ENCODE measurements at regions not wholly inside any gene's neighbourhood (a gene's known extent, or its start where the extent isn't known, plus 50 kb on each side); places are given as distances from the start of the nearest gene placed in this dataset.

GRCh38 chr20:48205281-48205782, 420.1 kb upstream of the SULF2 start:
- DNase-seq (ENCODE audit: low read depth) = no peak

GRCh38 chr20:48204499-48204898, 419.2 kb upstream of the SULF2 start:
- DNase-seq (ENCODE audit: low read depth) = no peak

- no peak for DNase-seq (ENCODE audit: low read depth)
These were observed 418.0 kb upstream of the SULF2 start for GRCh38 chr20:48203252-48203651.

GRCh38 chr20:48202334-48203113, 417.2 kb upstream of the SULF2 start:
- no peak for DNase-seq (ENCODE audit: low read depth)

GRCh38 chr20:48201885-48202284, 416.6 kb upstream of the SULF2 start:
- no peak for DNase-seq (ENCODE audit: low read depth)

- DNase-seq (ENCODE audit: low read depth) = no peak
These were observed 415.9 kb upstream of the SULF2 start for GRCh38 chr20:48201188-48201587.

- DNase-seq (ENCODE audit: low read depth) = peak; percentile 88
These were observed 413.7 kb upstream of the SULF2 start for GRCh38 chr20:48198929-48199451.

GRCh38 chr20:48197066-48197465, 411.8 kb upstream of the SULF2 start:
- no peak for DNase-seq (ENCODE audit: low read depth)

GRCh38 chr20:48196486-48196885, 411.2 kb upstream of the SULF2 start:
- peak; percentile 28 for DNase-seq (ENCODE audit: low read depth)

- DNase-seq (ENCODE audit: low read depth) = no peak
These were observed 410.7 kb upstream of the SULF2 start for GRCh38 chr20:48196001-48196400.

- DNase-seq (ENCODE audit: low read depth) = no peak
These were observed 410.0 kb upstream of the SULF2 start for GRCh38 chr20:48195121-48195870.

- peak; percentile 37 for DNase-seq (ENCODE audit: low read depth)
These were observed 409.3 kb upstream of the SULF2 start for GRCh38 chr20:48194583-48194982.

- no peak for DNase-seq (ENCODE audit: low read depth)
These were observed 408.5 kb upstream of the SULF2 start for GRCh38 chr20:48193627-48194425.

GRCh38 chr20:48192109-48192508, 406.8 kb upstream of the SULF2 start:
- DNase-seq (ENCODE audit: low read depth) = no peak

GRCh38 chr20:48191200-48191599, 405.9 kb upstream of the SULF2 start:
- peak; percentile 56 for DNase-seq (ENCODE audit: low read depth)

- DNase-seq (ENCODE audit: low read depth) = peak; percentile 65
These were observed 405.5 kb upstream of the SULF2 start for GRCh38 chr20:48190757-48191156.

GRCh38 chr20:48189181-48189580, 403.9 kb upstream of the SULF2 start:
- peak; percentile 36 for DNase-seq (ENCODE audit: low read depth)

GRCh38 chr20:48187851-48188250, 402.6 kb upstream of the SULF2 start:
- DNase-seq (ENCODE audit: low read depth) = no peak

GRCh38 chr20:48186915-48187314, 401.6 kb upstream of the SULF2 start:
- peak; percentile 53 for DNase-seq (ENCODE audit: low read depth)

- peak; percentile 57 for DNase-seq (ENCODE audit: low read depth)
These were observed 401.2 kb upstream of the SULF2 start for GRCh38 chr20:48186447-48186846.

GRCh38 chr20:48184229-48184628, 398.9 kb upstream of the SULF2 start:
- DNase-seq (ENCODE audit: low read depth) = no peak
